HUES48 (cell line): ENCODE measurements at regions not wholly inside any gene's neighbourhood (a gene's known extent, or its start where the extent isn't known, plus 50 kb on each side); places are given as distances from the start of the nearest gene placed in this dataset.
"Not testable (repeated sequence)": the region's sequence is repeated elsewhere in the genome, so short reads cannot be mapped to it uniquely, and the experiment has no call there.

ENCODE experiments used
- H3K27ac ChIP-seq: one replicate; pipeline ENCODE4 v1.7.0; 2013; ENCODE audit warnings: low read depth, low read length, inconsistent platforms
- H3K27me3 ChIP-seq: 2 replicates; pipeline ENCODE4 v1.6.1; 2013; ENCODE audit warnings: mild to moderate bottlenecking, low read length; ENCODE audit not compliant: control insufficient read depth, insufficient read depth
- H3K36me3 ChIP-seq: 2 replicates; pipeline ENCODE4 v1.6.1; 2013; ENCODE audit warnings: low read length; ENCODE audit not compliant: control insufficient read depth, insufficient read depth
- H3K4me1 ChIP-seq: 2 replicates; pipeline ENCODE4 v1.6.1; 2013; ENCODE audit warnings: mild to moderate bottlenecking, low read length; ENCODE audit not compliant: control insufficient read depth, insufficient read depth
- H3K4me3 ChIP-seq: 2 replicates; pipeline ENCODE4 v1.5.1; 2013; ENCODE audit warnings: mild to moderate bottlenecking, low read depth, low read length
- H3K9ac ChIP-seq: 2 replicates; pipeline ENCODE4 v1.6.1; 2013; ENCODE audit warnings: mild to moderate bottlenecking, low read depth, low read length, moderate library complexity
- H3K9me3 ChIP-seq: 2 replicates; pipeline ENCODE4 v1.6.1; 2013; ENCODE audit warnings: low read length; ENCODE audit not compliant: control insufficient read depth, insufficient read depth

- not testable (repeated sequence) for H3K4me1 ChIP-seq, H3K27me3 ChIP-seq, H3K9ac ChIP-seq, H3K27ac ChIP-seq, H3K9me3 ChIP-seq, H3K36me3 ChIP-seq, H3K4me3 ChIP-seq
Measured at GRCh38 chr4:3943051-3943450, 176.9 kb downstream of the ADRA2C start.

DNA sequence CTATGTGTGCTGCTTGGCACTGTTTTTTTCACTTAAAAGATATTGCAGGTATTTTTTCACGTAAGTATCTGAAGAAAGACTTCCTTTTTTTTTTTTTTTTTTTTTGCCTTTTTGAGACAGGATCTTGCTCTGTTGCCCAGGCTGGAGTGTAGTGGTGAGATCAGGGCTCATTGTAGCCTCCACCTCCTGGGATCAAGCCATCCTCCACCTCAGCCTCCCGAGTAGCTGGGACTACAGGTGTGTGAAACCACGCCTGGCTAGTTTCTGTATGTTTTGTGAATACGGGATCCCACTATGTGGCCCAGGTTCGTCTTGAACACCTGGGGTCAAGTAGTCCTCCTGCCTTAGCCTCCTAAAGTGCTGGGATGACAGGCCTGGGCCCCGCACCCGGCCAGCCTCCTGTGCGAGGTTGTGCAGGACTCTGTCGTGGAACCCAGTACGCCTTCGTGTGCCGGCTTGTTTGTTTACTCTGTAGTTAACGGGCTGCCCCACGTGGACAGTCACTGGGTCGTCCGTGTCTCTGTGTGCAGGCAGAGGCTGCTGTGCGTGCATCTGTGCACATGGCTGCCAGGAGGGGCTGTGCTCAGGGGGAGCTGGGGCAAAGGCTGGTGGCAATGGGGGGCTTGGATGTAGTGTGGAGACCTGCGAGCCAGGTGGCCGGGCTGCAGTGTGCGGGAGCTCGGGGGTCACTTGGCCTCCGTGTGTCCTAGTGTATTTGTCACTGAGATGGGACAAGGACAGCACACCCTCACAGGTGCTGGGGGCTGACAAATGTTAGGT is 179.5 kb downstream of the ADRA2C start:
- Histone ChIP-seq H3K36me3 (no peaks in the 10 kb centered on the region), H3K27me3 (no peaks in the 10 kb centered on the region), H3K4me1 (no peaks in the 10 kb centered on the region; the same call in 1 of the 2 replicates), H3K9me3 (no peaks in the 10 kb centered on the region), H3K9ac (no peak overlapping the region), H3K4me3 (no peak overlapping the region), H3K27ac (no peak overlapping the region)

GRCh38 chr4:3946553-3946952 is 180.4 kb downstream of the ADRA2C start:
- not testable (repeated sequence) for H3K4me3 ChIP-seq, H3K27me3 ChIP-seq, H3K4me1 ChIP-seq, H3K9me3 ChIP-seq, H3K27ac ChIP-seq, H3K36me3 ChIP-seq, H3K9ac ChIP-seq

- H3K36me3 ChIP-seq, H3K9ac ChIP-seq, H3K27me3 ChIP-seq, H3K27ac ChIP-seq, H3K4me1 ChIP-seq, H3K4me3 ChIP-seq, H3K9me3 ChIP-seq: not testable (repeated sequence)
Measured at GRCh38 chr4:3947761-3948160, 181.6 kb downstream of the ADRA2C start.

GRCh38 chr4:3948210-3948609 is 182.0 kb downstream of the ADRA2C start:
- not testable (repeated sequence) for H3K27ac ChIP-seq, H3K9me3 ChIP-seq

GRCh38 chr4:3949916-3950315 is 183.7 kb downstream of the ADRA2C start:
- not testable (repeated sequence) for H3K4me1 ChIP-seq, H3K27ac ChIP-seq, H3K9me3 ChIP-seq, H3K9ac ChIP-seq, H3K27me3 ChIP-seq, H3K36me3 ChIP-seq, H3K4me3 ChIP-seq

More at GRCh38 chr4:3948210-3948609, 182.0 kb downstream of the ADRA2C start:
- not testable (repeated sequence) for H3K36me3 ChIP-seq, H3K4me3 ChIP-seq, H3K9ac ChIP-seq, H3K27me3 ChIP-seq, H3K4me1 ChIP-seq

DNA sequence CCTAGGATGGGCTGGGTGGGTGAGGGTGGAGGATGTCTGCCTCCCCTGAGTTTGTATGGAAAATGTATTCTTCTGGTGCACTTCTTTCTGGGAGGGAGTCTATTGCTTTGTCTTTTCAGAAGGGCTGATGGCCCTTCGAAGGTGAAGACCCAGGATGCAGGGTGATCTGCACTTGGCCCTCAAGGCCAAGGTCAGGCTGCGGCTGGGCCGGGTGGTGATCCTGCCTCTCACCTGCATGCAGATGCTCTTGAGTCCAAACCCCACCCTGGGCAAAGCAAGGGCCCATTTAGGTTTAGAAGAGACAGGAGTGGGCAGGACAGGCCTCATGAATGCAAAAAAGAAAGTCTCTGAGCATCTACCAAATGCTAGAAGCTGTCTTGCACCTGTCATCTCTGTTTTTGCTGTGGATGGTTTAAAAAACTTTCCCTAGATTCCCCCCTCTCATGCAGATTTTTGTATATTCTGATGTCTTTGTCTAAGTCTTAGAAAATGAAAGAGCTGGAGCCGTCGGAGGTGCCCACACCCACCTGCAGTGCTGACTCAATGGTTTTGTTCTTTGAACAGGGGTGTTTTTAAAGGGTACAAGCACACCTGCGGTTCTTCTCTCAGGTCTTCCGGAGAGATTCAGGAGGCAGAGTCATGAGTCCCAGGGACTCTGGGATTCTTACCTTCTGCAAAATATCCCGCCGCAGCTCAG is 186.4 kb downstream of the ADRA2C start:
- H3K9ac ChIP-seq, H3K27ac ChIP-seq: not testable (repeated sequence)

GRCh38 chr4:3953140-3953489 is 186.9 kb downstream of the ADRA2C start:
- not testable (repeated sequence) for H3K27ac ChIP-seq, H3K4me1 ChIP-seq

More for the DNA sequence above, 186.4 kb downstream of the ADRA2C start:
- H3K4me1 ChIP-seq, H3K36me3 ChIP-seq, H3K9me3 ChIP-seq, H3K4me3 ChIP-seq, H3K27me3 ChIP-seq: not testable (repeated sequence)

DNA sequence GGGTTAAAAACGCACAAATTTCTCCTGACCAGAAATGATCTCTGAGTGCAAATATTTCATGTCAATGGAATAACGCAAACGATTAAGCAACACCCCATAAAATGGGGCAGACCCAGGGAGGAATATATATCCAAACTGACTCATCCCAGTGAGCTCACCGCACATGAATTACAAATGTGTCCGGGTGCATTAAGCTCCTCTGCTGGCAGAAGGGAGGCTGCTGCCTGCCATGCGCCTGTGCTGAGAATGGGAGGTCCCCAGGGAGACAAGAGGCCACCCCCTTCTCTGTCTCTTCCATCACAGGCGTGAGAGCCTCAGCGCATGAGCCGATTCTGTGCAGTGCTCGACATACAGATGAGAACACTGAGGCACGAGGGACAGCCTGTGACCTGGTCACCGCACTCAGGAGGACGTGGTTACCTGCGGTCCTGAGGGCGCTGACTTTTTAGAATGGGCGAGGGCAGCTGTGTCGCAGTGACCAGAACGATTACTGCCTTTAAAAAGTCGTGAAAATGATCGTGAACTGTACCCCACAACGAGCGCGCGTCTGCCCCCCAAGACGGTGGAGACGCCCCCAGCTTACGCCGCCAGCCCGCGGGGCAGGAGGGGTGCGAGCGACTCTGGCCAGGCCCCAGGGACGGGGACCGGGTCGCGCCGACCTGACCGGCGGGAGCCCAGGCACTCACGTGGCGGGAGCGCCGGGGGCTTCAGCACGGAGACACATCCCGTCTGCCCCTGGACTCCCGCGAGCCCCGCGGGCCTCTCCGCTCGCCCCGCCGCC is 188.5 kb downstream of the ADRA2C start:
- peak overlapping the region; percentile 86 for H3K9ac ChIP-seq
- peak overlapping the region; percentile 88 for H3K27ac ChIP-seq
- H3K4me3 ChIP-seq: peak overlapping the region; percentile 74
- H3K9me3 ChIP-seq, H3K36me3 ChIP-seq, H3K4me1 ChIP-seq, H3K27me3 ChIP-seq: not testable (repeated sequence)

More at GRCh38 chr4:3953140-3953489, 186.9 kb downstream of the ADRA2C start:
- not testable (repeated sequence) for H3K4me3 ChIP-seq, H3K27me3 ChIP-seq, H3K36me3 ChIP-seq, H3K9me3 ChIP-seq, H3K9ac ChIP-seq

GRCh38 chr4:3955321-3956164 is 189.4 kb downstream of the ADRA2C start:
- H3K4me3 ChIP-seq: peak overlapping the region; percentile 74
- not testable (repeated sequence) for H3K9me3 ChIP-seq, H3K36me3 ChIP-seq, H3K27me3 ChIP-seq, H3K4me1 ChIP-seq
- H3K9ac ChIP-seq: peak overlapping the region; percentile 86
- peak overlapping the region; percentile 88 for H3K27ac ChIP-seq
